ENCODE measurements at regions not wholly inside any gene's neighbourhood (a gene's known extent, or its start where the extent isn't known, plus 50 kb on each side); places are given as distances from the start of the nearest gene placed in this dataset.

DNA sequence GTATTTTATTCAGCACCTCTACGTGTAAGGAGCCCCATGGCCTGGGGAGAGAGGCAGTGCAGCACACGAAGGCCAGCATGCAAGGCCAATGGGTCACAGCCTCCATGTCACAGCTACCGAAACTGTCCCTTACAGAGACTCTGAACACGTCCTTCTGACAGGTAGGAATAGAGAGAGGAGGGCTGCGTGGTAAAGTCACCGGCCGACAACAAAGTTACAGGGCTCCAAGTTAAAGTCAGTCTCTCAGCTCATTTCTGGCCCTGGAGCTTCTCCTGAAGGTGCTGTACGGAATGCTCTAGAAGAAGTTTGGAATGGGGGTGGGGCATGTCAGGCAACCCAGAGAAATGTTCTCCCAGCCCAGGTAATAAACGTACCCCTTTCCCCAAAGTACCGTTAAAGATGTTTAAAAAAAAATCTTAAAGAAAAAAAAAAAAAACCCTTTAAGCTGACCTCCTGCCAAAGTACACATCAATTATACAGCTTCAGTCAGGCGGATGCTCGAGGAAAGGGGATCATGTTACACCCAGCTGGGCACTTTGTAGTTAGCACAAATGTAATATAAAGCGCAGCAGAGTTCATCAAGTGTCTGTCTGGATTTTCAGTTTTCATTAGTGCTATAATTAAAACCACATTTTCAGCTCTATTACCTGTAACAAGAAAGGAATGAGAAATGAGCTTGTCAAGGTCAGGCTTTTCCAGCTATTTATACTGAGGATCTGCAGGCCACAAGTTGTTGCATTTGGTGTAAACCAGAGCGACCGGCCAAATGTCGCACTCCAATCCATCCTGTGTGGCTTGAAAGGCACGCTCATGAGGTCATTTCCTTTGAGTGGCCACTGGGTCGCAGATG is 53.3 kb upstream of the CDKN3 start:
- DNase-seq (ENCODE audit: low read depth in 2 of 3, low spot score in 2 of 3): no peak

DNA sequence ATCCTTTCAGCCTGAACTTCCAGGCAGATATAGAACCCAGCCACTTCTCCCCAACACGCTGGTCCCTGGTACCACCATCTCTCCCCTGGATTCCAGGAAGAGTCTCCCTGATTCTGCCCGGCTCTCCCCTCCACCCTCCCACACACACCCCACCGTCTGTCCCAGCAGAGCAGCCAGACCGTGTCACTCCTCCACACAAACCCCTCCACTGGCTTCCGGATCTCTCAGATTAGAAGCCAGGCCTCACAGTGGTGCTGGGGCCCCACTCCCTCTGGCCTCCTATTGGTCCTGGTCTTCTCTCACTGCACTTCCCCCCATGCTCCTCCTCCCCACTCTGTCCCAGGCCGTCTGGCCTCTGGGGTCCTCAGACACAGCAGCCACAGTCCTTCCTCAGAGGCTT is 52.4 kb upstream of the CDKN3 start:
- no peak for DNase-seq (ENCODE audit: low read depth in 2 of 3, low spot score in 2 of 3)

- no peak for DNase-seq (ENCODE audit: low read depth in 2 of 3, low spot score in 2 of 3)
Observed at GRCh38 chr14:54346257-54346656, 50.5 kb upstream of the CDKN3 start.

Data from activated CD8-positive, alpha-beta memory T cell treated with anti-CD3 and anti-CD28 coated beads for 48 hours (primary cell).